GM13976 (cell line): ENCODE measurements at regions not wholly inside any gene's neighbourhood (a gene's known extent, or its start where the extent isn't known, plus 50 kb on each side); places are given as distances from the start of the nearest gene placed in this dataset.

Experiments used
- DNase-seq: peaks from one replicate; pipeline ENCODE4 v3.0.0; 2012; ENCODE audit warnings: low spot score
- in situ Hi-C: fragments of 300-500 bp; cut with MboI; formaldehyde crosslinking; loops from one replicate; pipeline ENCODE4 v1.12.0; 2022; ENCODE audit warnings: low sequenced_read_pairs, mixed read lengths, inconsistent platforms; ENCODE audit not compliant: unreplicated experiment
- TF ChIP-seq, protein P1 (sequence below): IDR thresholded peaks from 2 replicates; pipeline ENCODE4 v1.5.1; 2012; ENCODE audit warnings: borderline replicate concordance, mild to moderate bottlenecking; ENCODE audit not compliant: insufficient read depth; ENCODE audit errors: extremely low read depth, missing control alignments, control extremely low read depth

DNA sequence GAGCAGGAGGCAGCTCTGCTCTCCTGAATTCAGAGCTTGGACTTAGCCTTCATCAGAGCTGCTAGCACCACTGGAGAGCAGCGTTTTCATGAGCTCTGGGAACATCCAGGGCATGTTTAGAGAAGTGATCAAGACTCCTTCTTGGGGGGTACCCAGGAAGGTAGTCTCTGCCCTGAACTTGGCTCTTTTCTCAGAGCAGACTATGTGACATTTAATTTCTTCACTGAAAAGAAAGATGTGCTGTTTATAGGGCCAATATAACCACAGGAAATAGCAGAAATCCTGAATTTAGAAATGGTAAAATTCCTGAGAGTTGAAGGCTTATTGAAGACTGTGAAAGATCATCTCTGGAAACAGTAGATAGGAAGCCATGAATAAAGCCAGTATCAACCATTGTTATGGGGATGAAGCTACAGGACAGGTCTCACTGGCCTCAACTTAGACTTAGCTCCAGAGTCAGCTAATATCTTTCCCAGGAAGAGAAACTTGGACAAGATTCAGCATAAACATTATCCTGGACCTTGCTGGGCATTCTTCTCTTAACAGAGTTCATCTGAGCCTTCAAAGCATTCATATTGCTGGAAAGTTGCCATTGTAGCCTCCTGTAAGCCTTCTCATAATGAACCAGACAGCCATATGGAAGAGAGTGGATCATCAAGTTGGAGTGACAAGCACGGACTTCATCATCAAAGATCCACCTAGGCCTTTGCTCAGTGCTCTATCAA lies 386.6 kb upstream of the THBS1 start:
- DNase-seq = no peak
- TF ChIP-seq, protein P1, sequence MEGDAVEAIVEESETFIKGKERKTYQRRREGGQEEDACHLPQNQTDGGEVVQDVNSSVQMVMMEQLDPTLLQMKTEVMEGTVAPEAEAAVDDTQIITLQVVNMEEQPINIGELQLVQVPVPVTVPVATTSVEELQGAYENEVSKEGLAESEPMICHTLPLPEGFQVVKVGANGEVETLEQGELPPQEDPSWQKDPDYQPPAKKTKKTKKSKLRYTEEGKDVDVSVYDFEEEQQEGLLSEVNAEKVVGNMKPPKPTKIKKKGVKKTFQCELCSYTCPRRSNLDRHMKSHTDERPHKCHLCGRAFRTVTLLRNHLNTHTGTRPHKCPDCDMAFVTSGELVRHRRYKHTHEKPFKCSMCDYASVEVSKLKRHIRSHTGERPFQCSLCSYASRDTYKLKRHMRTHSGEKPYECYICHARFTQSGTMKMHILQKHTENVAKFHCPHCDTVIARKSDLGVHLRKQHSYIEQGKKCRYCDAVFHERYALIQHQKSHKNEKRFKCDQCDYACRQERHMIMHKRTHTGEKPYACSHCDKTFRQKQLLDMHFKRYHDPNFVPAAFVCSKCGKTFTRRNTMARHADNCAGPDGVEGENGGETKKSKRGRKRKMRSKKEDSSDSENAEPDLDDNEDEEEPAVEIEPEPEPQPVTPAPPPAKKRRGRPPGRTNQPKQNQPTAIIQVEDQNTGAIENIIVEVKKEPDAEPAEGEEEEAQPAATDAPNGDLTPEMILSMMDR = no peak
- in situ Hi-C loops = no loop called here

DNA sequence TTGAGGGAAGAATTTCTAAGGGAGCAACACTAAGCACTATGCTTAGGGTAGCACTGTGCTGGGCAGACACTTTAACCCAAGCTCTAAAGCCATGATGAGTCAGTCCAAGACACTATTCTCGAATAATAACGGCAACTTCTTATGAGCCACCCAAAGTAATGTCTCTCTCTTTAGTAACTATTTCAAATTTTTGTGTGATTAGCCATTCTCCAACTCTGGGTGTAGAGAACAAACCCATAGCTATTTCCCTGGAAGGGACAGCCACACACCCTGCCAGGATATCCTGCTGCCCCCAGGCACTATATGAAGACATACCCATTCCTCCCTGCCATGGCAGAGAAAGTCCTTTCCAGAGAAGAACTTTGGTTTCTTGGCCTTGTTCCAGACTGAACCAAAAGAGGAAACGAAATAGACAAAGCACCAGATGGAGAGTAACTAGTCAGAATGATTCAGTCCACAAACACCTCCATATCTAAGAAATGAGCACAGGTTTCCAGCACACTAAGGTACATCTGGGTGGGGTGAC lies 384.9 kb upstream of the THBS1 start:
- TF ChIP-seq, protein P1 = no peak
- no peak for DNase-seq
- in situ Hi-C loops = no loop called here

DNA sequence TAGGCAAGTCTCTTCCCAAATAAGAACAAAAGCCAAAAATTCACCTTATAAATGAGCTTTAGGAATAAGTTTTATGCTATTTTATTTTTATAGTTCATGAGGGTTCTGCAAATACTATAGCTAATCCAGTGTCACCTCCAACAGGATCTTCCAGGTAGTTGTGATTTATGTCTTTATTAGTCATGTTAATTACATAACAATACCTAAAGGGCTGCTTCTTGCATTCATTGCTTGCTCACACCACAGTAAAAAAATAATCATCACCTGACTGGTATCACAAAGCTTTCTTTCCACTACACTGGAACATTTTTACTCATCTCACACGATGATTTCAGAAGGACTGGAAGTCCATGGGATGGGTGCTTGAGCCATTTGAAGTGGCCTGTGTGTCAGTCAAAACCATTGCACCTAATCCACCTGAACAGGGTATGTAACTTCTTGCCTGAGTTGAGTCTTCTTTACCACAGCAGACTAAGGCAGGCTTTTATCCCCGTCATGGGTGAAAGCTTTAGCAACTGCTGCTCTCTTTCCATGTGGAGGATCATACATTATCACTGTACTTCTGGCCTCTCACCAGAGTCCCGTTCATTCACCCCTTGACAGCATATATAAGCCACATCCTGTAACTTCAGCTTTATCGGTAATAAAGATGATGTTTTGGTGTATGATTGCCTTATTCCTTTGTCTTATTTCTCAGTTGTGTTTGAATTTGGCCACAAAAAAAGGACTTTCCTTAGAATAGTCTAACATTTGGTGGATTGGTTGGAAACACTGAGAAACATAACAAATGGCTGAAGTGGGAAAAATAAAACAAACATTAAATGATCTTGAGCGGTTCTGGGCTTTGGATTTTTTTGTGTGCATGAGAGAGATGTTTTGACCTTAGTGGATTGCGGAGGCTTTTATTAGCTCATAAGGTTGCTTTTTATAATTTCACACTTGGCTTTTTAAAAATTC lies 382.6 kb upstream of the THBS1 start:
- in situ Hi-C loops = no loop called here
- no peak for DNase-seq
- TF ChIP-seq, protein P1 = no peak

- TF ChIP-seq, protein P1 = no peak
- in situ Hi-C loops = no loop called here
- DNase-seq = no peak
Observed at GRCh38 chr15:39199076-39199475, 381.8 kb upstream of the THBS1 start.

DNA sequence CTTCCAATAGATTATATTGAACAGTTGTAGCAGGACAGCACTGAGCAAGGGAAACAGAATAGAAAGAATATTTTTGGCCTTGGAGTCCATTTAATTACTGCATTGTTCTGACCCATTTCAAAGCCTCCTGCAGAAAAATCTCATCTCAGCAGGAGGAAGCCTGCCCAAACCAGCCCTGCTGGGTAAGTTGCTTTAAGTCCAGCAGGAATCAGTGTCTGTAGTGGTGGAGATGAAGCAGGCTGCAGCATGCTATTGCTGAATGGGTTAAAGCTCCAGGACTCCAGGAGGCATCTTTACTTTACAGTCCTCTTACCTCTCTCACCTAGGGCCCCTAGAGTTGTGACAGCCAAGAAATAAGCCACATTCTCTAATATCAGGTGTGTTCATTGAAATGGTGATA lies 380.3 kb upstream of the THBS1 start:
- in situ Hi-C loops = no loop called here
- no peak for DNase-seq

DNA sequence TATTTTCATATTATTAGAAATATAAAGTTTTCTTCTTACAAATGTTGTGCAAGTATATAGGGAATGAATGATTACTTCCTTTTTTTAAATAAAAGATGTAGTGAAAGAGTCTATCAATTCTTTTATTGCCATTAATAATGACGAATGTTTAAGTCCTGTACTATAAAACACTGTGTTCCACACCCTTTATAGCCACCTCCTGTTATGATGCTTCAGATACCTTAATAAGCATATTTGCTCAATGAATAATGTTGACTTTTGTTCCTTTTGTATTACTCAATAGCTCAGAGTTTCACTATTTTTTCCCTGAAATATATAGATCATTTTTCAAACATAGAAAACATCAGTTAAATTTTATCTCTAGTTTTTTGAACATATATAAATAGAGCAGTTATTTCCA lies 378.2 kb upstream of the THBS1 start:
- TF ChIP-seq, protein P1 = no peak
- in situ Hi-C loops = no loop called here
- DNase-seq = no peak

More for the DNA sequence above, 380.3 kb upstream of the THBS1 start:
- TF ChIP-seq, protein P1 = no peak
